ENCODE measurements at regions not wholly inside any gene's neighbourhood (a gene's known extent, or its start where the extent isn't known, plus 50 kb on each side); places are given as distances from the start of the nearest gene placed in this dataset.

DNA sequence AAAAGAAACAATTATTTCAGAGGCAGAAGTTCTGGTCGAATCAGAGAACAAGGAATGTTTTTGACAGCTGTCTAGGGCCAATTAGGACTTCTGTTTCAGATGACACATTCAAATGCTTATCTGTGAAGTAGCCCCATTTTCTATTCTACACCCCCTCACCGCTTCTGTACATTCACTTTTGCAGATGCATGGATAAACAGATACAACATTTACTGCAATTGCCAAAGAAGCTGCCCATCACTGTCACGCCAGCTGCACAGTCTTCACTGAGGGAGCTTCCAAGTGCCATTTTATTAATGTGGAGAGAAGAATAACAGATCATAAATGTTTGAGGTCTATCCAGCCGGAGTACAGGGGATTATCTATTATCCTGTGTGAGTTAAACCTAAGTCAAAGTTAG, 426.8 kb upstream of the ARID1B start:
- TF ChIP-seq, protein P1, sequence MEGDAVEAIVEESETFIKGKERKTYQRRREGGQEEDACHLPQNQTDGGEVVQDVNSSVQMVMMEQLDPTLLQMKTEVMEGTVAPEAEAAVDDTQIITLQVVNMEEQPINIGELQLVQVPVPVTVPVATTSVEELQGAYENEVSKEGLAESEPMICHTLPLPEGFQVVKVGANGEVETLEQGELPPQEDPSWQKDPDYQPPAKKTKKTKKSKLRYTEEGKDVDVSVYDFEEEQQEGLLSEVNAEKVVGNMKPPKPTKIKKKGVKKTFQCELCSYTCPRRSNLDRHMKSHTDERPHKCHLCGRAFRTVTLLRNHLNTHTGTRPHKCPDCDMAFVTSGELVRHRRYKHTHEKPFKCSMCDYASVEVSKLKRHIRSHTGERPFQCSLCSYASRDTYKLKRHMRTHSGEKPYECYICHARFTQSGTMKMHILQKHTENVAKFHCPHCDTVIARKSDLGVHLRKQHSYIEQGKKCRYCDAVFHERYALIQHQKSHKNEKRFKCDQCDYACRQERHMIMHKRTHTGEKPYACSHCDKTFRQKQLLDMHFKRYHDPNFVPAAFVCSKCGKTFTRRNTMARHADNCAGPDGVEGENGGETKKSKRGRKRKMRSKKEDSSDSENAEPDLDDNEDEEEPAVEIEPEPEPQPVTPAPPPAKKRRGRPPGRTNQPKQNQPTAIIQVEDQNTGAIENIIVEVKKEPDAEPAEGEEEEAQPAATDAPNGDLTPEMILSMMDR (IDR thresholded peaks at IDR 0.05; ENCODE audit: low read length): no peak
- no peak for TF ChIP-seq EZH2 (optimal IDR thresholded peaks at IDR 0.05; ENCODE audit: low read depth, low read length)
